Adipocyte (in vitro differentiated cells): ENCODE measurements at regions not wholly inside any gene's neighbourhood (a gene's known extent, or its start where the extent isn't known, plus 50 kb on each side); places are given as distances from the start of the nearest gene placed in this dataset.

Experiments used
- DNase-seq: peaks from one replicate; pipeline ENCODE4 v3.0.0-alpha.2; 2015; ENCODE audit warnings: low read depth
- H3K27me3 ChIP-seq: replicated peaks from 2 replicates; pipeline ENCODE4 v1.7.0; 2013; ENCODE audit warnings: mild to moderate bottlenecking, low read length, moderate library complexity; ENCODE audit not compliant: control insufficient read depth, insufficient read depth
- H3K36me3 ChIP-seq: 2 replicates; pipeline ENCODE4 v1.7.0; 2013; ENCODE audit warnings: low read length, mild to moderate bottlenecking, moderate library complexity; ENCODE audit not compliant: control insufficient read depth, insufficient read depth, severe bottlenecking
- H3K4me1 ChIP-seq: 2 replicates; pipeline ENCODE4 v1.7.0; 2013; ENCODE audit warnings: mild to moderate bottlenecking, low read length, moderate library complexity; ENCODE audit not compliant: control insufficient read depth, insufficient read depth
- H3K4me3 ChIP-seq: 2 replicates; pipeline ENCODE4 v1.7.0; 2013; ENCODE audit warnings: mild to moderate bottlenecking, low read length, moderate library complexity
- H3K9ac ChIP-seq: 2 replicates; pipeline ENCODE4 v1.7.0; 2013; ENCODE audit warnings: mild to moderate bottlenecking, low read length, moderate library complexity
- H3K9me3 ChIP-seq: 2 replicates; pipeline ENCODE4 v1.7.0; 2013; ENCODE audit warnings: mild to moderate bottlenecking, low read length, moderate library complexity; ENCODE audit not compliant: control insufficient read depth

DNA sequence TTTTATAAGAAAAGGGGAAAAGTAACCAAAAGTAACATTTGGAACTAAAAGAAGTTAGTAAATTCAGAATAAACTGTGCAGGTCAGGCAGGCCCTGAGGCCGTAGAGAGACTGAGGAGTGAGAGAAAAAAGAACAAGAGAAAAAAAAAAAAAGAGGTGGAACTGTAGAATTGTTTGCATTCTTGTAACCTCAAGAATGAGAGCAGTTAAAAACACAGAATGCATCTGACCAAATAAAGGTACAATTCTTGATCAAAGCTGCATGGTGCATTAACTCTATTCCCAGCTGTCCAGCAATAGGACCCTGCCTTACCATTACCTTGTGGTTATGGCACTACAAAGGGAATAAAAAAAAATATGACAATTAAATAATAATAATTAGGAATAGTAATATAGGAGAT lies 170.1 kb upstream of the SEMA3A start:
- Histone ChIP-seq H3K27me3 (no peaks in the 10 kb centered on the region), H3K9ac (no peak overlapping the region), H3K9me3 (no peaks in the 10 kb centered on the region), H3K4me1 (no peaks in the 10 kb centered on the region), H3K4me3 (no peak overlapping the region), H3K36me3 (no peaks in the 10 kb centered on the region)
- DNase-seq: peak; percentile 67

- Histone ChIP-seq H3K9ac (no peak overlapping the region), H3K4me3 (no peak overlapping the region), H3K4me1 (no peaks in the 10 kb centered on the region), H3K9me3 (no peaks in the 10 kb centered on the region), H3K27me3 (no peaks in the 10 kb centered on the region), H3K36me3 (no peaks in the 10 kb centered on the region)
- DNase-seq: peak; percentile 25
These were observed 169.2 kb upstream of the SEMA3A start for GRCh38 chr7:84363741-84364140.

DNA sequence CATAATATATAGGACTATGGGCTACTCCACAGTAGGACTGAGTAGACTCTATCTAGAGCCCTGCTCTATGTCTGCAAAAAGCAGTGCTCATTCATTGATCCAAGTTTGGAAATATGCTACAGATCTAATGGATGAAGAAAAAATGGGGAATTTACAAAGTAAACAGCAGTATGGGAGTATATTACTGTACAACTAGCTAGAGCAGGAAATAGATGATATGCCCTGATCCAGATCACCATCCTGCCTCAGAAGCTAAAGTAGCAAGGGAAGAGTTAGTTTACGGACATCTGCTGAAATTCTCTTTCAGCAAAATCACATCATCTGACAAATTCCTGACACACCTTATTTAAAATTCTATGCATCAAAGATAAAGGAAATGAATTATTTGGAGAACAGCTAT lies 168.2 kb upstream of the SEMA3A start:
- Histone ChIP-seq H3K4me1 (no peaks in the 10 kb centered on the region), H3K9ac (no peak overlapping the region), H3K27me3 (no peaks in the 10 kb centered on the region), H3K36me3 (no peaks in the 10 kb centered on the region), H3K4me3 (no peak overlapping the region), H3K9me3 (no peaks in the 10 kb centered on the region)
- DNase-seq: no peak

DNA sequence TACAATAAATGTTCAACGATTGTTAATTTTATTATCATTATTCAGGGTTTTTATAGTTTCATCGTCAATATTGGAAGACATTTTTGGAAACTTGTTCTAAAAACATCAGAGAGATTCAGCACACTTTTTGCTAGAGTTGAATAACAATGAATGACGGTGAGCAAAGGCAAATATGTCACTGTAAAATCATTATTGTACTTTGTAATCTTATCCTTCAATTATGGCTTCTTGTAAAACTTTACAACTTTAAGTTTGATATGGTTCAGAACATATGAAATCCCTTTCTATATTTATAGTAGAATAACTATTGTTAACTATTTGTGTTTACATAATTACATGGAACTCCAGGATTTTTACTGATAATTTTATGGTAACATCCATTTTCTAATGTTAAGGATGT lies 167.8 kb upstream of the SEMA3A start:
- Histone ChIP-seq H3K4me3 (no peak overlapping the region), H3K27me3 (no peaks in the 10 kb centered on the region), H3K36me3 (no peaks in the 10 kb centered on the region), H3K4me1 (no peaks in the 10 kb centered on the region), H3K9me3 (no peaks in the 10 kb centered on the region), H3K9ac (no peak overlapping the region)
- DNase-seq: no peak

GRCh38 chr7:84354866-84355265 lies 160.3 kb upstream of the SEMA3A start:
- H3K36me3 ChIP-seq: no peaks in the 10 kb centered on the region
- no peaks in the 10 kb centered on the region for H3K9me3 ChIP-seq
- DNase-seq: peak; percentile 63
- H3K4me3 ChIP-seq: no peak overlapping the region
- no peaks in the 10 kb centered on the region for H3K27me3 ChIP-seq
- peaks cover 25% of the 10 kb centered on the region for H3K4me1 ChIP-seq
- peak overlapping the region; percentile 41 for H3K9ac ChIP-seq

DNA sequence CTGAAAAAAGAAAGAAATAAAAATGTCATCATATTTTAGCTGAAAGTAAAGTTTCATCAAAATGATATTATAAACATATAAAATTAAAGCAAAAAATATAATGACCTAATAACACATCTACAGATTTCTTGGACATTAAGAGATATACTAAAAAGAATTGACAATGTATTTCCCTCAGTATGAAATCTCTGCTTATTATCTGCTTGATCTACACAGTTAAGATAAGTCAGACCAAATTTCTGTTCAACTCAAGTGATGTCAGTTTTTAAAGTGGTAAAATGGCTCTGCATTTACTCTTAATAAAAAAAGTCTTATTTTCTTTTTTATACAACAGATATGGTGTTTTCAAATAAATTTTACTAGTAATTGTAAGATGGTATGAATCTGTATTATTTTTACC lies 159.4 kb upstream of the SEMA3A start:
- H3K4me3 ChIP-seq: no peak overlapping the region
- H3K4me1 ChIP-seq: peaks cover 25% of the 10 kb centered on the region
- no peaks in the 10 kb centered on the region for H3K36me3 ChIP-seq
- DNase-seq: no peak
- H3K27me3 ChIP-seq: no peaks in the 10 kb centered on the region
- no peaks in the 10 kb centered on the region for H3K9me3 ChIP-seq
- H3K9ac ChIP-seq: no peak overlapping the region

GRCh38 chr7:84339306-84339705 lies 144.7 kb upstream of the SEMA3A start:
- H3K36me3 ChIP-seq: no peaks in the 10 kb centered on the region
- no peaks in the 10 kb centered on the region for H3K9me3 ChIP-seq
- no peak for DNase-seq
- H3K4me1 ChIP-seq: peaks cover 8% of the 10 kb centered on the region
- H3K4me3 ChIP-seq: no peak overlapping the region
- H3K9ac ChIP-seq: no peak overlapping the region
- H3K27me3 ChIP-seq: no peaks in the 10 kb centered on the region

GRCh38 chr7:84337429-84337828 lies 142.8 kb upstream of the SEMA3A start:
- Histone ChIP-seq H3K27me3 (no peaks in the 10 kb centered on the region), H3K4me1 (peaks cover 8% of the 10 kb centered on the region), H3K9me3 (no peaks in the 10 kb centered on the region), H3K4me3 (no peak overlapping the region), H3K36me3 (no peaks in the 10 kb centered on the region), H3K9ac (no peak overlapping the region)
- peak; percentile 47 for DNase-seq

- no peak for DNase-seq
These were observed 142.2 kb upstream of the SEMA3A start for GRCh38 chr7:84336766-84337165.

DNA sequence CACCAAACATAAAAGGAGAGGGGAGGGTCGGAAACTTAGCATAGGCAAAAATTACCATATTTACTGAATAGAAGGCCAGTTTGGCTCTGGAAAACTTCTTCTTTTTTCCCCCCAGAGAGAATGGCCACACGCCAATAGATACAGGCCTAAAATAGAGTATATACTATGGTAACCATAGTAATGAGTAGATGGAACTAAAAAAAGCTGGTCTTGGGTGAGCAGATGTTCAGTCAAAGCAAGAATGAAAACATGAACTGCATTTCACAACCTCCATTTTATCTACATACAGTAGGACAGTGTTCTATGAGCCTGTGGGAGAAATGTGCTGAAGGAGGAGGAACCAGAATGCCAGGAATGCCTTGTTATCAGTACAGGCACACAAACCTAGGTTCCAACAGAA lies 141.7 kb upstream of the SEMA3A start:
- no peaks in the 10 kb centered on the region for H3K27me3 ChIP-seq
- H3K9me3 ChIP-seq: no peaks in the 10 kb centered on the region
- H3K4me1 ChIP-seq: peaks cover 8% of the 10 kb centered on the region
- peak; percentile 40 for DNase-seq
- H3K36me3 ChIP-seq: no peaks in the 10 kb centered on the region
- H3K4me3 ChIP-seq: no peak overlapping the region
- no peak overlapping the region for H3K9ac ChIP-seq

More at GRCh38 chr7:84336766-84337165, 142.2 kb upstream of the SEMA3A start:
- Histone ChIP-seq H3K9ac (no peak overlapping the region), H3K4me1 (peaks cover 8% of the 10 kb centered on the region), H3K27me3 (no peaks in the 10 kb centered on the region), H3K9me3 (no peaks in the 10 kb centered on the region), H3K4me3 (no peak overlapping the region), H3K36me3 (no peaks in the 10 kb centered on the region)

GRCh38 chr7:84331616-84332015 lies 137.0 kb upstream of the SEMA3A start:
- H3K9me3 ChIP-seq: no peaks in the 10 kb centered on the region
- no peaks in the 10 kb centered on the region for H3K36me3 ChIP-seq
- no peak for DNase-seq
- no peak overlapping the region for H3K9ac ChIP-seq
- no peaks in the 10 kb centered on the region for H3K4me1 ChIP-seq
- no peak overlapping the region for H3K4me3 ChIP-seq
- H3K27me3 ChIP-seq: no peaks in the 10 kb centered on the region

DNA sequence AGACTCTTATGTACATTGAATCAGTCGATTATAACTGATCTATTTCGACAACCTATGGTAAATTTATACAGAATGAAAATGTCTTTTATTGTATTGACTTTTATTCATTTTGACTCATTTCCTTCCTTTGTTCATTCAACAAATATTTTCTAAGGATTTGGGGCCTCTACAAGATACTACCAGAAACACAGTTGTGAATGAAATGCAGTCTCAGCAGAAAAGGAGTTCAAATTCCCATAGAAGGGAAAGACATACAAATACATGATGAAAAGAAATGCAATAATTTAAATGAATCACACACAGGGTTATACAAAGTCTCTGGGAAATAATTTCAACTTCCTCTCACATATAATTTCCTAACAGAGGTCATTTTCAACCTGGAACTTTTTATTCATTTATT lies 134.0 kb upstream of the SEMA3A start:
- DNase-seq: no peak
- no peaks in the 10 kb centered on the region for H3K9me3 ChIP-seq

More for the DNA sequence above, 134.0 kb upstream of the SEMA3A start:
- Histone ChIP-seq H3K27me3 (no peaks in the 10 kb centered on the region), H3K9ac (no peak overlapping the region), H3K4me3 (no peak overlapping the region), H3K4me1 (no peaks in the 10 kb centered on the region), H3K36me3 (no peaks in the 10 kb centered on the region)
